GM12874 (cell line): ENCODE measurements at regions not wholly inside any gene's neighbourhood (a gene's known extent, or its start where the extent isn't known, plus 50 kb on each side); places are given as distances from the start of the nearest gene placed in this dataset.

Source experiments
- CTCF ChIP-seq: IDR thresholded peaks from 2 replicates; pipeline ENCODE4 v1.5.1; 2011; ENCODE audit warnings: low read depth, mild to moderate bottlenecking, control low read depth, low read length, moderate library complexity; ENCODE audit not compliant: insufficient read depth

GRCh38 chr17:33962857-33963655 lies 292.0 kb upstream of the CCL2 start:
- TF ChIP-seq CTCF: no peak

- peak; percentile 51 for TF ChIP-seq CTCF
These were observed 290.6 kb upstream of the CCL2 start for GRCh38 chr17:33964344-33964979.

- TF ChIP-seq CTCF: no peak
These were observed 288.6 kb upstream of the CCL2 start for GRCh38 chr17:33966410-33967059.

GRCh38 chr17:33967608-33968349 lies 287.3 kb upstream of the CCL2 start:
- no peak for TF ChIP-seq CTCF

GRCh38 chr17:33968350-33969044 lies 286.6 kb upstream of the CCL2 start:
- no peak for TF ChIP-seq CTCF

- no peak for TF ChIP-seq CTCF
These were observed 284.8 kb upstream of the CCL2 start for GRCh38 chr17:33970279-33970678.
